ENCODE measurements at regions not wholly inside any gene's neighbourhood (a gene's known extent, or its start where the extent isn't known, plus 50 kb on each side); places are given as distances from the start of the nearest gene placed in this dataset.

DNA sequence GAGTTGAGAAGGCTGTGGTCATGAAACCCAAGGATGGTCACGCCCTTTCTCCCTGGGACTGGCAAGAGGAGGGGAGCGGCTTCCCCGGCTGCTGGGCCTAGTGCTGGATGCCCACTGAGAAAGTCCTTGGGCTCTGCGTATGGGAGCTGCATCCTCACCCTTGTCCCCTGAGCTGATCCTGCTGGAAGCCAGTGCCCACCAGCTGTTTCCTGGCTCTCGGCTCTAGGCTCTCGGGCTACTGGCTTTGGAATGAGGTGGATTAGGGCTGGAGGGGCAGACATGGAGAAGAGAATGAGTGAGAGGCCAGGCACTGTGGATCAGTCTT, 149.3 kb upstream of the PPP1R26 start:
- H3K36me3 ChIP-seq (ENCODE audit: control insufficient read depth, insufficient read depth, low read length): no peaks in the 10 kb centered on the region
- no CpG with 5 or more reads among the region's 6 CpGs for WGBS (ENCODE audit: insufficient coverage, insufficient read length)
- H3K27ac ChIP-seq (ENCODE audit: low read length): no peak overlapping the region
- H3K4me1 ChIP-seq (ENCODE audit: control insufficient read depth, insufficient read depth, low read length): peaks cover 1% of the 10 kb centered on the region; the same call in 1 of the 2 replicates
- no peak overlapping the region for H3K4me3 ChIP-seq (ENCODE audit: low read length)
- no peak for DNase-seq (ENCODE audit: low read depth, low spot score)
- H3K9me3 ChIP-seq (ENCODE audit: control insufficient read depth, insufficient read depth, low read length): no peaks in the 10 kb centered on the region
- H3K27me3 ChIP-seq (ENCODE audit: control insufficient read depth, insufficient read depth, low read length): no peaks in the 10 kb centered on the region

DNA sequence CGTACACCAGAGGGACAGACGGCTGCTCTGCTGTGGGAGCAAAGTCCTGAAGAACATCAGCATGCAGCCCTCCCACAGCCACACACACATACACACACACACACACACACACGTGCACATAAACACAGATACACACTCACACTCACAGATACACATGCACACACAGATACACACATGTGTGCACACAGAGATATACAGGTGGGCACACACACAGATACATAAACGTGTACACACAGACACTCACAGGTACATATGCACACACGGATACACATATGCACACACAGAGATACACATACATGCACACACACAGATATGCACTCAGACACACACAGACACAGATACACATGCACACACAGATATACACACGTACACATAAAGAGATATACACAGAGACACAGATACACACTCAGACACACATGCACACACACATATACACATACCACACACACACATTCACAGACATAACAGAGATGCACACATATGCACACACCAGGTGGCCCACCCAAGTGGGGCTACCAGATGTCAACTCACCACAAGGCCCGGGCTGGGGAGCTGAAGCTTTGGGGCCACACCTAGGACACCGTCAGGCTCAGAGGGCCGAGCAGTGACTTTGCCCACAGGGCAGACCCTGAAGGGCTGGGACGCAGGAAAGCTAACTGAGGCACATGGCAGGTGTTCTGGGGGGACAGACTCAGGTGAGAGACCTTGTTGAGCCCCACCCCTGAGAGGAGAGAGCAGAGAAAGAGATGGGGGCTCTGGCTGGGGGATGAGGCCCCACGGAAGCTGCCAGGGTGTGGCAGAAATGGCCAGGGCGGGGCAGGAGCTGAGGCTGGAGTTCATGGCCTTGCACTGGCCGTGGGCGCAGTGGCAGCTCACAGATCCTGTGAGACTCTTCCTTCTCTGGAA, 148.6 kb upstream of the PPP1R26 start:
- WGBS (ENCODE audit: insufficient coverage, insufficient read length): no CpG with 5 or more reads among the region's 14 CpGs
- Histone ChIP-seq H3K27me3 (ENCODE audit: control insufficient read depth, insufficient read depth, low read length) (no peaks in the 10 kb centered on the region), H3K9me3 (ENCODE audit: control insufficient read depth, insufficient read depth, low read length) (no peaks in the 10 kb centered on the region), H3K4me1 (ENCODE audit: control insufficient read depth, insufficient read depth, low read length) (peaks cover 1% of the 10 kb centered on the region; the same call in 1 of the 2 replicates), H3K36me3 (ENCODE audit: control insufficient read depth, insufficient read depth, low read length) (no peaks in the 10 kb centered on the region), H3K27ac (ENCODE audit: low read length) (no peak overlapping the region), H3K4me3 (ENCODE audit: low read length) (no peak overlapping the region)
- no peak for DNase-seq (ENCODE audit: low read depth, low spot score)

GRCh38 chr9:135332516-135332915, 147.1 kb upstream of the PPP1R26 start:
- no peaks in the 10 kb centered on the region for H3K36me3 ChIP-seq (ENCODE audit: control insufficient read depth, insufficient read depth, low read length)
- no peaks in the 10 kb centered on the region for H3K27me3 ChIP-seq (ENCODE audit: control insufficient read depth, insufficient read depth, low read length)
- no CpG with 5 or more reads among the region's 3 CpGs for WGBS (ENCODE audit: insufficient coverage, insufficient read length)
- no peak overlapping the region for H3K27ac ChIP-seq (ENCODE audit: low read length)
- H3K4me1 ChIP-seq (ENCODE audit: control insufficient read depth, insufficient read depth, low read length): 0 out of 2 replicates have a peak, but pooled peaks cover 1% of the 10 kb centered on the region
- H3K4me3 ChIP-seq (ENCODE audit: low read length): no peak overlapping the region
- no peak for DNase-seq (ENCODE audit: low read depth, low spot score)
- H3K9me3 ChIP-seq (ENCODE audit: control insufficient read depth, insufficient read depth, low read length): no peaks in the 10 kb centered on the region

DNA sequence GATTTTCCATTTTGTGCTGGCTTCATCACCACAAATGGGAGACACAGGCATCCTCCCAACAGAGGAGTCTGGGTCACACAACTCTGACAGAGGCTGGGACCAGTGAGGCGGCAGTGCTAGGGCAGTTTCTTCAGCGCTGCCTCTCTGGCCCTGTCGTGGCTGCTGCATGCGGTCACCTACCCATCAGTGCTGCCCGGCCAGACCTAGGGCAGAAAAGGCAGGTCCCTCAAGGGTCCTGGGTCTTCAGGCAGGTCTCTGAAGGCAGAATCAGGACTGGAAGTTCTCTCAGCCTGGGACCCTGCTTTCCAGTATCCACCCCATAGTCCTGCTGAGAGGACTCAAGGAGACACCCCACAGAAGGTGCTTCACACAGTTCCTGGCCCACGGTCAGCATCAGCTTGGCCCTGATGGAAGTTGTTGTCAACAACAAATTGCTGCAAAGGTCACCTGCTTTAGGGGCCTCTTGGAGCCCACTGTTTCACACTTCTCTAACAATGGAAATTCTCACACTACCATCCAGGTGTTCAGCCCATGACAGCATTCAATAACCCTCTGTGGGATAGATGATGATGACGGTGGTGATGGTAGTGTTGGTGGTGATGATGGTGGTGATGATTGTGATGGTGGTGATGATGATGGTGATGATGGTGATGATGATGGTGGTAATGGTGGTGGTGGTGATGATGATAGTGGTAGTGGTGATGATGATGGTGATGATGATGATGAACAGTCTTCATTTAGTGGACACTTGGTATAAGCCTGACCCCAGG, 146.4 kb upstream of the PPP1R26 start:
- no peak for DNase-seq (ENCODE audit: low read depth, low spot score)
- WGBS (ENCODE audit: insufficient coverage, insufficient read length): 100% methylated on average over 1 of the region's 7 CpGs
- H3K27me3 ChIP-seq (ENCODE audit: control insufficient read depth, insufficient read depth, low read length): no peaks in the 10 kb centered on the region

GRCh38 chr9:135334953-135335460, 144.6 kb upstream of the PPP1R26 start:
- DNase-seq (ENCODE audit: low read depth, low spot score): no peak
- H3K36me3 ChIP-seq (ENCODE audit: control insufficient read depth, insufficient read depth, low read length): no peaks in the 10 kb centered on the region

More for the DNA sequence above, 146.4 kb upstream of the PPP1R26 start:
- H3K4me3 ChIP-seq (ENCODE audit: low read length): no peak overlapping the region
- no peaks in the 10 kb centered on the region for H3K9me3 ChIP-seq (ENCODE audit: control insufficient read depth, insufficient read depth, low read length)
- no peak overlapping the region for H3K27ac ChIP-seq (ENCODE audit: low read length)
- no peaks in the 10 kb centered on the region for H3K36me3 ChIP-seq (ENCODE audit: control insufficient read depth, insufficient read depth, low read length)
- 0 out of 2 replicates have a peak, but pooled peaks cover 1% of the 10 kb centered on the region for H3K4me1 ChIP-seq (ENCODE audit: control insufficient read depth, insufficient read depth, low read length)

DNA sequence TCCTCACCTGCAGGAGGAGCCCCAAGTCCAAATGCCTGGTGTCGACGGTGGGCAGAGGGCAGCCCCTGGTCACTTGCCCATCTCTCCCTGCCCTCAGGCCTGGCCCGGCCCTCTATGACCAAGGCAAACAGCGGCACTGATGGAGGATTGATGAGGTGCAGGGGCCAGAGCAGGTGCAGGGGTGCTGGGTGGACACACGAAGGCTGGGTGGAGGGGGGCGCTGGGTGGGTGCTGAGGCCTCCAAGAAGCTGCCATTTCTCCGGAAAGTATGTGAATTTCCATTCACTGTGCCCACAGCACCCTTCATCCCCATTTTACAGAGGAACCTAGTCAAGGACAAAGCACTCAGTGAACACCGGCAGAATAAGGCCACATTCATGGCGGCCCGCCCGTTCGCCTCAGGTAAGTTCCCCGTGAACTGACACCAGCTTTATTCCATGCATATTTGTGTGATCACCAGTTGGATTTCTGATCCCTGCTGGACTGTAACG, 143.8 kb upstream of the PPP1R26 start:
- Histone ChIP-seq H3K27me3 (ENCODE audit: control insufficient read depth, insufficient read depth, low read length) (no peaks in the 10 kb centered on the region), H3K9me3 (ENCODE audit: control insufficient read depth, insufficient read depth, low read length) (no peaks in the 10 kb centered on the region), H3K36me3 (ENCODE audit: control insufficient read depth, insufficient read depth, low read length) (no peaks in the 10 kb centered on the region), H3K27ac (ENCODE audit: low read length) (no peak overlapping the region), H3K4me1 (ENCODE audit: control insufficient read depth, insufficient read depth, low read length) (peaks cover 7% of the 10 kb centered on the region), H3K4me3 (ENCODE audit: low read length) (no peak overlapping the region)
- no peak for DNase-seq (ENCODE audit: low read depth, low spot score)
- WGBS (ENCODE audit: insufficient coverage, insufficient read length): no CpG with 5 or more reads among the region's 14 CpGs

More at GRCh38 chr9:135334953-135335460, 144.6 kb upstream of the PPP1R26 start:
- no peaks in the 10 kb centered on the region for H3K9me3 ChIP-seq (ENCODE audit: control insufficient read depth, insufficient read depth, low read length)
- no CpG with 5 or more reads among the region's 9 CpGs for WGBS (ENCODE audit: insufficient coverage, insufficient read length)
- no peak overlapping the region for H3K4me3 ChIP-seq (ENCODE audit: low read length)
- peaks cover 6% of the 10 kb centered on the region for H3K4me1 ChIP-seq (ENCODE audit: control insufficient read depth, insufficient read depth, low read length)
- no peaks in the 10 kb centered on the region for H3K27me3 ChIP-seq (ENCODE audit: control insufficient read depth, insufficient read depth, low read length)
- H3K27ac ChIP-seq (ENCODE audit: low read length): no peak overlapping the region

GRCh38 chr9:135336722-135337527, 142.7 kb upstream of the PPP1R26 start:
- H3K9me3 ChIP-seq (ENCODE audit: control insufficient read depth, insufficient read depth, low read length): no peaks in the 10 kb centered on the region
- no peak overlapping the region for H3K4me3 ChIP-seq (ENCODE audit: low read length)
- peaks cover 13% of the 10 kb centered on the region for H3K4me1 ChIP-seq (ENCODE audit: control insufficient read depth, insufficient read depth, low read length)
- H3K27ac ChIP-seq (ENCODE audit: low read length): no peak overlapping the region
- H3K27me3 ChIP-seq (ENCODE audit: control insufficient read depth, insufficient read depth, low read length): no peaks in the 10 kb centered on the region
- no peaks in the 10 kb centered on the region for H3K36me3 ChIP-seq (ENCODE audit: control insufficient read depth, insufficient read depth, low read length)
- no CpG with 5 or more reads among the region's 23 CpGs for WGBS (ENCODE audit: insufficient coverage, insufficient read length)
- DNase-seq (ENCODE audit: low read depth, low spot score): no peak

GRCh38 chr9:135338546-135338945, 141.0 kb upstream of the PPP1R26 start:
- no peak overlapping the region for H3K4me3 ChIP-seq (ENCODE audit: low read length)
- H3K27ac ChIP-seq (ENCODE audit: low read length): no peak overlapping the region
- no peaks in the 10 kb centered on the region for H3K9me3 ChIP-seq (ENCODE audit: control insufficient read depth, insufficient read depth, low read length)
- no peaks in the 10 kb centered on the region for H3K27me3 ChIP-seq (ENCODE audit: control insufficient read depth, insufficient read depth, low read length)
- no peak for DNase-seq (ENCODE audit: low read depth, low spot score)
- no CpG with 5 or more reads among the region's 14 CpGs for WGBS (ENCODE audit: insufficient coverage, insufficient read length)
- H3K36me3 ChIP-seq (ENCODE audit: control insufficient read depth, insufficient read depth, low read length): no peaks in the 10 kb centered on the region
- peaks cover 13% of the 10 kb centered on the region for H3K4me1 ChIP-seq (ENCODE audit: control insufficient read depth, insufficient read depth, low read length)

- H3K4me3 ChIP-seq (ENCODE audit: low read length): no peak overlapping the region
- no CpG with 5 or more reads among the region's 17 CpGs for WGBS (ENCODE audit: insufficient coverage, insufficient read length)
- H3K36me3 ChIP-seq (ENCODE audit: control insufficient read depth, insufficient read depth, low read length): no peaks in the 10 kb centered on the region
- peaks cover 13% of the 10 kb centered on the region for H3K4me1 ChIP-seq (ENCODE audit: control insufficient read depth, insufficient read depth, low read length)
- peak overlapping the region; percentile 3 for H3K27ac ChIP-seq (ENCODE audit: low read length)
- H3K27me3 ChIP-seq (ENCODE audit: control insufficient read depth, insufficient read depth, low read length): no peaks in the 10 kb centered on the region
- no peaks in the 10 kb centered on the region for H3K9me3 ChIP-seq (ENCODE audit: control insufficient read depth, insufficient read depth, low read length)
- no peak for DNase-seq (ENCODE audit: low read depth, low spot score)
These were observed 140.1 kb upstream of the PPP1R26 start for GRCh38 chr9:135339378-135339973.

Measured in iPS DF 6.9 (cell line).